GM19452 (cell line): ENCODE measurements at regions not wholly inside any gene's neighbourhood (a gene's known extent, or its start where the extent isn't known, plus 50 kb on each side); places are given as distances from the start of the nearest gene placed in this dataset.
A peak's percentile ranks its signal among the peaks of the same experiment; 100 is the strongest.

Source experiments
- ATAC-seq: cut with Tn5 transposase; IDR thresholded peaks from one replicate; pipeline ENCODE4 v1.9.1; 2021; ENCODE audit not compliant: unreplicated experiment

DNA sequence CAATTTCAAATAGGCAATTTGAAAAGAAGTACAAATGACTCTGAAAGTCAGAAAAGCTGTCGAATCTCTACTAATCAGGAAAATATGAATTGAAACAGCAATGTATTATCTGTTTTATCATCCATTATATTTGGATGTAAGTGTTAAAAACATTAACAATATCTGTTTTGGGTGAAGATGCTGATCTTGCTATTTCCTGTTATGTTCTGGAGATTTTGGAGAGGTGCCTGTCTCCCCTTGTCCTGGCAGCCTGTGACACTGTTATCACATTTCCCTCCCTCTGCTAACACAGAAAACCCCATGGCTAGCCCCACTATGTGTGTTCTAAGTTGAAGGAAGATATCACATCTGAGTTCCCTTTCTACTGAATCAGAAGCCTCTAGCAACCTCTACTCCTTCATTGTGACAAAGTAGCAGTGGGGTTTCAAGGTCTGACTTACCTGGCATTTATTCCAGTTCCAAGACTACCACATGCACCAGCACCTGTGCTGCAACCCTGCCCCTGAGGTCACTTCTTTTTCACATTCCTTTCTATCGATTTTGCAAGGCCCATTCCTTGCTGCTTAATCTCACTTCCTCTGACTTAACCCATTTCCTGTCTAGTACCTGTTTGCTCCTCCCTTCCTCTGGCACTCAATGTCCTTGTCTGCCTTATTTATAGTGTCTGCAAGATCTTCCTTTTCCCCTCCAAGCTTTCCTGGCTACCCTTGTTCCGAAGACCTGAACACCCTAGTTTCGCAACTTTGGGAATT is 95.5 kb upstream of the COL8A1 start:
- ATAC-seq, result peak; percentile 44

DNA sequence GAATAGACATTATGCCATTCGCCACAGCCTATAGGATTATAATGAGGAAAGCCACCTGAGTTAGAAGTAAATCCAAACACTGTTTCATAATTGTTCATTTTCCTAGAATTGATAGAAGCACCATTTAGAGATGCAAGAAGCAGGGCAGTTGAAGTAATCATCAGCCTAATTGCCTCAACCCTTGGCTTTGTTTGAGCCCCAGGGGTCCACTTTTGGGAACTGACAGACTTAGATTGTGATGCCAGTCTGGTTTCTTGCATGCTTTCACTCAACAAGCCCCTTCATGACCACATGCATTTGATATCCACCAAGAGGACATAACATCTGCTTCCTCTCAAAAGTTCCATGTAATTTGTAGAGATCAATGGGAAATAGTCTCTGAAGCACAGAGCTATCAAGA is 97.2 kb upstream of the COL8A1 start:
- no peak for ATAC-seq

DNA sequence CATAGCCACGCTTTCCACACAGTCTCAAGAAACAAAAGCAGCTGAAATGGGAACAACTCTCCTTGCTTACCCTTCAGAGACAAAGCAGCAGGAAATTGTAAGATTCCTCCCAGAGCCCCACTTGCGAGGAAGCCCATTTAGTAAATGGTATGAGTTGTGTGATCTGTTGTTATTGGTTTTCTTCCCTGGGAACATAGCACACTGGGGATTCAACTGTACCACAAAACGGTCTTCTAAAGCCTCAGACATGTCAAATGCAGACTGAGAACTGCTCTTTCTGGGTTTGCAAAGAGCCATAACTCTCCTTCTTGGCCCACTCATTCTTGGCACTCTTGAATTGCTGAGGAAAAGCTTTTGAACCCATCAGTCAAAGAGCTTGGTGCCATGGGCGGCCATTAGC is 101.0 kb upstream of the COL8A1 start:
- no peak for ATAC-seq

DNA sequence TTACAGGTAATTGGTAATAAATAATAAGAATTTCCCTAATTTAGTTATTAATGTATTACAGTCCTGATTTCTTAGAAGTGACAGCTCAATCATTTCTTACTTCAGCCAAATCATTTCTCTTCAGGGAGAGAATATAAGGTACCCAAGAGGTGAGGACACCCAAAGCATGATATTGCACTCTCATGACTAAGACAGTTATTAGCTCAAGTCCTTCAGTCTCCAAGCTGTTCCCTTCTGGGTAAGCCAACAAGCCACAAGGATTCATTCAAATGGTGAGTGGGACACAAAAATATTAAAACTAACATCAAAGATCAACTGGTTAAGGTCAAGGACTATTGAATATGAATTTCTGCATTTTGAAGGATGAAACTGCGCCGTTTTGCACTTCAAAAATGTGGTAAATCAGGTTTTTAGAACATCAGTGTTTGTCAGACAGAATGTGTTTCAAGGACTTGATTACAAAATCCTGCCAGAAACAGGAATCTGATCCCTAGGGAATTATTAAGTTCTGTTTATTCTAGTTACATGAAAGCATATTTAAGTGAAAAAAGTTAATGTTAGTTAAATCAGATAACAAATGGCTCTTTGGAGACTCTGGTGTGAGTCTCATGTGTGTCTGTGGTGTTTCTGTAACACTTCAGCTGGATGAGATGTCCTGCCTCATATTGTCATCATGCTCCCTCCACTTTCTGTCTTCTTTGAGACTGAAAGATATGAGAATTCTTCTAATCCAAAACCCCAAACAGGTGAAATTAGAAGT is 101.7 kb upstream of the COL8A1 start:
- ATAC-seq, result no peak

DNA sequence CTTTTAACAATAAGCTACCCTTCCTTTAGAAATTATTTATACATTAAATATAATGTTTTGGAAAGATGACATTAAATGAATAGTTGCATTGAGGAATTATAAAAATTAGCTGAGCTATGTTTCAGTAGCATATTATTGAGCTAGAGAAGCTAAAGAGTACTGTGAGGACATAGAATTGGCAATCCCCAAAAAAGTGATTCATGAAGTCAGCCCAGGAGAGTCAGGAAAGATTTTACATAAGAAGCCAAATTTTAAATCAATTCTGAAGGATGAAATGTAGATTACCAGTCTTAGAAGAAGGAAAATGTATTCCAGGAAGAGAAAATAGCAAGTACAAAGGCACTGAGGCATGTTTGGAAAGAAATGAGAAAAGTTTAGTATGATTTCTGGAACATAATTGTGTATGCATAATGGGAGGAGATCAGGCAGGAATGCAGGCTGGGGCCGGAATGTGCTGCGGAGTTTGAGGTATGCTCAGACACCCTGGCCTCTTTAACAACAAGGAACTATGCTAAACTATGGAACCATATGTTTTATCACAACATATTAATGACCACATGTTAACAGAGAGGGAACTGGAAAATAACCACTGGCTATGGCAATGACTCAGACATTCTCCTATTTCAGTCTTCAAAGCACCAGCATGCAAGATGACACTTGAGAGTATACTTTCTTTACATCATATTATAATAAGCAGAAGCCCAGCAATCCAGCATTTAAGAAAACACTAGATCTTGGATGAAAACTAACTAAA is 103.3 kb upstream of the COL8A1 start:
- ATAC-seq, result no peak

DNA sequence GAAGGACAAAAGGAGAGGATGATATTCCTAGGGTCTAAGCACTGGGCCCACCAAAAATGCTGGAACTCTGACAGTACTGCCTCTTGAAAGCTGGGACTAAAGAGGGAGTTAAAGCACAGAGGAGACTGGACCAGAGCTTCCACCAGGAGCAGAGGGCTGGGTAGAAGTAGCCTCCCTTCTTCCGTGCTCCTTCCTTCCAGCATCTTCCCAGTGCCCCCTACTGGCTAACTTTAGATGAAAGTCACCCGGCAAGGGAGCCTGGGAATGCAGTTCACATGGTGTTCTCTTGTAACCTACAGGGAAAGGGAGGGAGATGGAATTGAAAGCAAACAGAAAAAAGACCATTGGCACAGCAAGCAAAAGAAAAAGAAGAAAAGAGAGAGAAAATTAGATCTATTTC is 106.1 kb upstream of the COL8A1 start:
- ATAC-seq, result no peak

DNA sequence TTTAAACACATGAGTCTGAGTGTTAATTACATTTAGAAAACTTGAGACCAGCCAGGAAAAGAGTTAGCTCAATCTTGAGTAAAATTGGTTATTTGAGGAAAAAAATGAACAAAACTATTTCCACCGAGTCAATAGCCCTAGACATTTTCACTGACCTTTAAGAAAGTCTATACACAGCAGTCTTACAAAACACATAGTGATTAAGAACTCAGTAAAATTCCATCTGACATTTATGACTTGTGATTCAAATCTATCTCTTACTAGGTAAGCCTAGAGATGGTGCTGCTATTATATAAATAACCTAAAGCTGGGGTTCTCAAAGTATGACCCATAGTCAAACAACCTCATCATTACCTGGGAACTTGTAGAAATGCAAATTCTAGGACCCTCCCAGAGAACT is 109.1 kb upstream of the COL8A1 start:
- ATAC-seq, result no peak

DNA sequence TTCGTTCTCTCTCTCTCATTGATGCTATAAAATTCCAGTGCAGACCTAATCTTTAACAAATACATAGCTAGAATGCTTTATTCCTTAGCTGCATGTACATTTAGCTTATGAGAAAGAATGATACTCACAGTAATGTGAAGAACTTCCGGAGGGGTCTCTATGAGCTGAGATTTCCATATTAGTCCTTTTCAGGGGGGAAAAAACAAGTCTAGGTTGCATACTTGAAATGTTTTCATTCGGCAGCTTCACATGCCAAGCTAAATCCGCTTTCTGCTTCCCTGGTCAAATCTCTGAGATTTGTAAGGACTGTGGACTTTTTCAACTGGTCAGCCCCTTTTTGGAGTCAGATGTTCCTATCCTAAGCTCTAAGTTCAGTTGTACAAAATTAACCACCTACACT is 111.5 kb upstream of the COL8A1 start:
- no peak for ATAC-seq

DNA sequence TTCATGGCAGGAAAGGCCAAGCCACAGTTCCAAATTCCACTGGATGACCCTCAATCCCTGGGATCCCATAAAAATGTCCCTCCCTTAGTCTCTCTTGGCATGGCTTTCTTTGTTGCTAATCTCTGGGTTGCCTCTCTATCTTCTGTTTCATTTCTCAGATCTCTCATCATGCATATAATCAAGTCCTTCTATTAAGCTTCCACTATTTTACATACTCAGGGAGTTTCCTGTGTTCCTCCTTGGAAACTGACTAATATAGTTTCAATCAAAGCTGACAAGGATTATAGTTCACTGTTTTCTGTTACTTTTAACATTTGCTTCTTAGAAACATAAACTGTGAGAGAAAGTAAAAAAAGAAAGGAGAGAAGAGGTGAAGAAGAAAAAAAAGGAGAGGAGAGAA is 113.8 kb upstream of the COL8A1 start:
- ATAC-seq, result no peak

DNA sequence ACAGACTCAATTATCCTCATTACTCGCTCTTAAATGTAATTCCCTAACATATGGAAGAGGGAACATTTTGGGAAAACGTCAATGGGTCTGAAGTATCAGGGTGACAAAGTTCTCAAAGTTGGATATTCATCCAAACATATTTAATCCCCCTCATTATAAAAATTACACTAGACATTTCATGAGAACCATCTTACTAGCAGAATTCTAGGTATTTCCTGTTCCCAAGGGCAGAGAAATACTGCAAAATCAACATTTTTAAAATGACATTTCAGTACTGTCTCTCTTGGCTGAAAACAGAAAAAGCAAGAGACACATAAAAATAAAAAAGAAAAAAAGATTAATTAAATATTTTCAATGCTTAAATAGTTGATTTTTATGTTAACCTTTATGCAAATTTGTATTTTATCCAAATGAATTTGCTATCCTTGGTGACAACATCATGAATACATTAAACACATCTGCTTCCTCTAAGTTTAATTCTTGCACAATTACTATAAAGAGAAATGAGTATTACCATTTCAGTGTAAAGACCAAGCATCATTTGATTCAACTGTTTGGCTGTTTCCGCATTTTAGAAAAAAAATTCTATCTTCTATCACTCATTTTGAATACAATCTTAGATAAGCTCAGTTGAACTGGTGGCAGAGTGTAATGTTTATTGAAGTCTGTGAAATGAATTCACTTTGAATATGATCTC is 114.8 kb upstream of the COL8A1 start:
- no peak for ATAC-seq

DNA sequence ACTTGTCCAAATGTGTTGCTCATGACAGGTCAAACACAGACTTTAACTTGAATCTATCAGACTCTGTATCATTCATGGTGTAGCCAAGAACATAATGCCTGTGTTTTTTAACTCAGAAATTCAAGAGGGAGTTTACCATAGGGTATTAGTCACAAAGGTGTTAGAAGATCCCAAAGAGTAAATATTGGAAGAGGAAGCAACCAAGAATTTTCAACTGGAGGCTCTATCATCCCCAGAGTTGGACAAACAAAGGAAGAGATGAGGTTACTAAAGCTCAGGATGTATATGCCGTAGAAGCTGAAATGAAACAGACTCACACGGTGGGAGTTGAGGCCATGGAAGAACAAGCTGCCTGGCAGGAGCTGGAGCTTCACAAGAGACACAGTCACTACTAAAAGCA is 116.2 kb upstream of the COL8A1 start:
- ATAC-seq, result no peak

DNA sequence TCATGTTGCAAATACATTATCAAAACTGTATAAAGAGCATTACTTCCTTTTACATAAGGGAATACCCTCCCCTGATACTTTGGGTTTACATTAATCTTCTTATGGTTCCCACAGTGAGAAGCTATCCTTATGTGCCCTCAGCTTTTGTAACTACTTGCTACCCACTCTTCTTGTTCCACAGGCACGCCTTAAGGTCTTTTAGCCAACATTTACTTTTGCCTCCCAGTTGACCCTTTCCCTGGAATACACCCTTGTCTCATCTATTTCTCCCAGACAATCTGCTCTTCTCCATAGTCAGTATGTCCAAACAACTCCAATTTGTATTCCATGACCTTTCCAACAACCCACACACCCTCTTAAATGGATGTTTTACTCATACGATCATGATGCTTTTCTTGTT is 116.8 kb upstream of the COL8A1 start:
- no peak for ATAC-seq

DNA sequence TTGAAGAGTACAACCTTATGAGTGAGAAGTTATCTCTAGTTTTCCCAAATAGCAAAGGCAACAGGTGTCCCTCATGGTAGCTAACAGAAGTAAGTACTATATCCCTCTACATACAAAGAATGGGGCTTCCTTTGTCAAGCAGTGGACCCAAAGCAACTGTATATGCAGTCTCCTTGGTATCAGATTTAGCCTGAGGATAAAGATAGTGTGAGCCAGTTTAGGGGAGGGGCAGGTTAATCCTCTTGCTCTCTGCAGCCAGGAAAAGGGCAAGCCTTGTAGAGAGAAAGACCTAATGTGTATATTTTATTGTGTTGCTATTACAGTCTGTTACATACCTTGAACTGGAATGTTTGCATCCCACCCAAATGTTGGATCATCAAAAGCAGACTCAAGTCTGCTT is 117.9 kb upstream of the COL8A1 start:
- no peak for ATAC-seq

DNA sequence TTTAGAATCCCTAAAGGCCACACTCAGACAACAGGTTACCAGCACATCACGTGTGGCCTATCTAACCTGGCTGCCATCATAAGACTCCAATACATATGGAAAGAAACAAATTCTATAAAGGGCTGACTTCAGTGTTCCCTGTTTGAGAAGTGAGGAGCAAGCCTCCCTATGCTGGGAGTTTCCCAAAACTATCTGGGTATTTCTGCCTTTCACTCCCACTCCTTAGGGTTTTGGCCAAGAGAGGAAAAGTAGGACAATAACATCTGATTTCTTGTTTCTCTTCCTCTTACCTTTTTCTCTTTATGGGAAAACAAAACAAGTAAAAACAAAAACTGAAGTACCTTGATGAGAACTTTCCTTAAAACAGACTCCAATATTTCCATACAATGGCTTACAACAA is 121.5 kb upstream of the COL8A1 start:
- ATAC-seq, result no peak

DNA sequence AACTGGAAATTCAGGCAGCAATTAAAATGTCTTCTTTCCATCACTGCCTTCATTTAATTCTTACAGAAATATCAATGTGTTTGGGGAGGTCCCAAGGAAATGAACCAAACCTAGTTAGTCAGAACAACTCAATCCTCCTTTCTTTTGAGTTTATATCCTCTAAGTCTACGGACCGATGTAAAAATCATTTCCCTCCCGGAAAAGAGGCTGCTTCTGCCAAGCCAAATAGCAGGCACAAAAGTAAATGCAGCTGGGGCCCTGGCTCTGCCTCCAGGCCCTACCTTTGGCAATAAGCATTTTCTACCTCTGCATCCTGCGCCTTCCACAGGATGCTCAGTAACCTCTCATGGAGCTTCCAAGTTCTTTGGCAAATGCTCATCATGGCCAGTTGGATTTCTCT is 122.5 kb upstream of the COL8A1 start:
- ATAC-seq, result no peak

DNA sequence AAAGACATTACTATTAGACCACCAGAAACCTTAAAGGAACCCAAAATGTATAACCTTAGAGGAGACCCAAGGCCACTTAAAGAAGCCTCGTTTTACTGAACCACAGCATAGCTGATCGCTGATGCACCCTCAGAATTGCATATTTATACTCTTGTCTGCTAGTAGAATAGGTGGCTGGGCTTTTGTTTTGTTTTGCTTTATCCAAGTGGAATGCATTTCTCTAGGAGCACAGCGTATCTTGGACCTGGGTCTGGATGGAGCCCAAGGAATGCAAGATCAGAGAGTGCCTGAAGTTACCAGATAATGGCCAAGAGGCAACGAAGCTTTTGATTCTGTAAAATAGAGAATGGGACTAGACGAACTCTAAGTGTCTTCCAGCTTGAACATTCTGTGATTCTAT is 129.2 kb upstream of the COL8A1 start:
- ATAC-seq, result no peak

DNA sequence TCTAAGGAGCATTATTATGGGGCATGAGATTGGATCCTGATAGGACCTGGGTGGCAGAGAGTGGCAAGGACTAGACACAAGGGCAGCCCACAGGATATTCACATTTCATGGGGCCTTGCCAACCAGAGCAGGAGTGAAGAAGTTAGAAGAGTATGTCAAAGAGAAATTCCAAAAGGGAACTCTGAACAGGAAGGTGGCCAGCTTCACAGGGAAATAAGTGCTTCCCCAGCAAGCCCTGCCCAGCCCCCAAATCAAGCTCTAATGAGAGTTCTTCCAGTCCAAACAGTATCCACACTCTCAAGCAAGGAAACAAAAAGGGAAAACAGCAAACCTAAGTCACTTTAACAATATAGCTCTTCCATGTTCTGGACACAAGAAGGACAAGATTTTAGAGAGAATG is 130.2 kb upstream of the COL8A1 start:
- no peak for ATAC-seq

DNA sequence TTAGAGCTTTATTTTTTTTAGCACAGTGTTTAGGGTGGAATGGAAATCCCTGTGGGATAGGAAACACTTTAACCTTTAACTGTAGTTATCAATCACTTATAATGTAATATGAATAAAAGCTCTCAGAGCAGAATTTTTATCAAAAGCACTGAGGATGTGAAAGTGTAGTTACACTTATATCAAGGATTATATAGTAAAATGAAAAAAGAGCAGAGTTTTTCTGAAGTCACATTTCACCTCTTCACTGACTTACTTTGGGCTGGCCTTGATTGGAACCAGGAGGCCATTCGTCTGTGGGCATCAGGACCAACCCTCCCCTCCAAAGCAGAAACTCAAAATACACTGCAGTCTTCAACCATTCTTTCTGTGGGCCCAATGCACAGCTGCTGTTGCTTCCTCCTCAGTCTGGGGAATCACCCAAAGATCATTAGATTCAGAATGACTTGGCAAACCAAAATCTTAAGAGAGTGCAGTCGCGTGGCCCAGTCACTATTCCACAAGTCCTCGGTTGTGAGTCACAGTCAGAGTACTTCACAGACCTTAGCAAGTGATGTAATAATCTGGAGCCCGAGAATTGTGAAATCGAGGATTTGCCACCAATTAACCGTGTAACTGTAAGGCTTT is 132.6 kb upstream of the COL8A1 start:
- peak; percentile 99 for ATAC-seq

DNA sequence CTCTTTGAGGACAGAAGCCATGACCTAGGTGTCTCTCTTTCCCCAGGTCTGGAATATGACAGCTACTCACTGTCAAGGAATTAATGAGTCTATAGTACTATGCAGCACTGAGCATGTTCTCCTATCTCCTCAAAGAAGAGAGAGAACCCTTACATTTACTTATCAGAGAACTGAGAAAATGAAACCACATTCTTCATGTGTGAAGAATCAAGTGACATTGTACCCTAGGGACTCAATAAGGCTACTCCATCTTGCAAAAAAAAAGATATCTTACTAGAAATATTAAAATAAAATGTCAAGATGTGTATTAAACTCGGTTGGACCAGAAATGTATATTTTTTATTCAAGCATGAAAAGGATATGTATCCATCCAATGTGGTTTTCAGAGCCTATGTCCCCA is 133.2 kb upstream of the COL8A1 start:
- ATAC-seq, result no peak

DNA sequence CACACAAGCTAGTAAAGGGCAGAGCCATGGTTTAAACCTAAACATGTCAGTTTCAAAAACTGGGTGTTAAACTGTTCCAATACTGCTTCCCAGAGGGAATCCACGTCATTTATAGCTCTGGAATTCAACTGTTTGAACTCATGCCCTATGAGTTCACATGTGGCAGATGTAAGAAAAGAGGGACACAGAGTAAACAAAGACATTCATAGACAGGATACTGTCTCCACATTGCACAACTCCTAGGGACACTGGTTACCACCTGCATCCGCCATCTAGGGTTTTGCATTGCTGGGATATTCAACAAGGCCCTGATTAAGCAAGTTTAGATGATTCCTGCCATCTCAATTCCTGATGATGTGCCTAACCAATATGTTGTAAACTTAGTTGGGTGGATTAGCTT is 134.1 kb upstream of the COL8A1 start:
- ATAC-seq, result no peak

DNA sequence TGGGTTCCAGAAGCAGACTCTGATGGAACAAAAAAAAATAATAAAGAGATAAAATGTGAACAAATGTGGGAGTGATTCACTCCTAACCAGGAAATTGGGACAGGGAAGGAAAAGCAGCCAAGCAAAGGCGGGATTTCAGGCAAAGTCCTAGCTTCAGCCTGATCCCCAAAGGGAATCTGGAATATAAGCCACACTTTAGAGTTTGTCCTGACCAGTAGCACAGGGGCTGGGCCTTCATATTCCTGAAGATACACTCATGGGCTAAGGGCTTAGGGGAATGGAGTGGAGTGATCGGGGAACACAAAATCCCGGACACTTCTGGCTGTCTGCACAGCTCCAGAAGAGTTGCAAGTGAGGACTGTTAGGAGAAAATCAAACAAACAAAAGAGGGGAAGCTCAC is 135.0 kb upstream of the COL8A1 start:
- no peak for ATAC-seq
